GM20431 (cell line): ENCODE measurements at regions not wholly inside any gene's neighbourhood (a gene's known extent, or its start where the extent isn't known, plus 50 kb on each side); places are given as distances from the start of the nearest gene placed in this dataset.

ENCODE experiments used
- in situ Hi-C: fragments of 300-500 bp; cut with MseI, MboI; formaldehyde crosslinking; loops from one replicate; pipeline ENCODE4 v1.15.0; 2020; ENCODE audit warnings: low sequenced_read_pairs; ENCODE audit not compliant: unreplicated experiment

- in situ Hi-C loops, result no loop called here
Measured at GRCh38 chr10:4736183-4736582, 89.8 kb upstream of the AKR1E2 start.

GRCh38 chr10:4733843-4734224 lies 92.2 kb upstream of the AKR1E2 start:
- in situ Hi-C loops, result no loop called here

- in situ Hi-C loops, result no loop called here
Measured at GRCh38 chr10:4733150-4733842, 92.7 kb upstream of the AKR1E2 start.

GRCh38 chr10:4730998-4731397 lies 95.0 kb upstream of the AKR1E2 start:
- in situ Hi-C loops, result no loop called here

GRCh38 chr10:4725917-4726606 lies 99.9 kb upstream of the AKR1E2 start:
- in situ Hi-C loops, result no loop called here

GRCh38 chr10:4723860-4724259 lies 102.1 kb upstream of the AKR1E2 start:
- in situ Hi-C loops, result no loop called here

GRCh38 chr10:4721999-4722753 lies 103.8 kb upstream of the AKR1E2 start:
- in situ Hi-C loops, result no loop called here

- in situ Hi-C loops, result no loop called here
Measured at GRCh38 chr10:4720463-4720862, 105.5 kb upstream of the AKR1E2 start.

- in situ Hi-C loops, result no loop called here
Measured at GRCh38 chr10:4719671-4720070, 106.3 kb upstream of the AKR1E2 start.

GRCh38 chr10:4719036-4719435 lies 107.0 kb upstream of the AKR1E2 start:
- in situ Hi-C loops, result no loop called here

GRCh38 chr10:4718544-4718943 lies 107.5 kb upstream of the AKR1E2 start:
- in situ Hi-C loops, result no loop called here

GRCh38 chr10:4717670-4718069 lies 108.3 kb upstream of the AKR1E2 start:
- in situ Hi-C loops, result no loop called here

GRCh38 chr10:4710858-4711257 lies 115.1 kb upstream of the AKR1E2 start:
- in situ Hi-C loops, result no loop called here

GRCh38 chr10:4708123-4708759 lies 117.8 kb upstream of the AKR1E2 start:
- in situ Hi-C loops, result no loop called here

- in situ Hi-C loops, result no loop called here
Measured at GRCh38 chr10:4707221-4707620, 118.8 kb upstream of the AKR1E2 start.

- in situ Hi-C loops, result no loop called here
Measured at GRCh38 chr10:4704034-4704545, 121.9 kb upstream of the AKR1E2 start.

GRCh38 chr10:4701016-4701415 lies 125.0 kb upstream of the AKR1E2 start:
- in situ Hi-C loops, result no loop called here

- in situ Hi-C loops, result no loop called here
Measured at GRCh38 chr10:4699950-4700730, 125.9 kb upstream of the AKR1E2 start.

GRCh38 chr10:4698075-4698474 lies 127.9 kb upstream of the AKR1E2 start:
- in situ Hi-C loops, result no loop called here

- in situ Hi-C loops, result no loop called here
Measured at GRCh38 chr10:4696186-4696585, 129.8 kb upstream of the AKR1E2 start.
